ENCODE measurements at regions not wholly inside any gene's neighbourhood (a gene's known extent, or its start where the extent isn't known, plus 50 kb on each side); places are given as distances from the start of the nearest gene placed in this dataset.

DNA sequence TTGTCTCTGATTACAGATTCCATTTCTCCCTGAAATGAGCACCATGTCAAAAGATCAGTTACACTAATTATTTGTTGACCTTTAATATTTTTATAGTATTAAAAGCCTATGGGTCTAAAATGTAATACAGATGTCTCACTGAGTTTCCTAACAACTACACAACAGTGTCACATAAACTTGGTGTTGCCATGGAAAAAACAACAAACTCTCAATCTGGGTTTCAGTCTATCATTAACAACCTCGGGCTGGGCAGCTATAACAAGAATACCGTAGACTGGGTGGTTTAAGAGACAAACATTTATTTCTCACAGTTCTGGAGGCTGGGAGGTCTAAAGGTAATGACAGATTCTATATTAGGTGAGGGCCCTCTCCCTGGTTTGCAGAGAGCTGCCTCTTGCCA lies 407.1 kb downstream of the HNRNPD start:
- ATAC-seq (no peak), DNase-seq (no peak)
- Mint-ChIP-seq H3K4me3 (no peak overlapping the region), H3K9me3 (no peaks in the 10 kb centered on the region), H3K27me3 (ENCODE audit: low read depth in 2 of 2) (peaks cover 7 to 9% of the 10 kb centered on the region in 2 donors), H3K4me1 (no peaks in the 10 kb centered on the region), H3K36me3 (no peaks in the 10 kb centered on the region), H3K27ac (no peak overlapping the region)
- Histone ChIP-seq H3K36me3 (ENCODE audit: control insufficient read depth, insufficient read depth, low read length) (no peaks in the 10 kb centered on the region), H3K27me3 (ENCODE audit: control insufficient read depth, insufficient read depth, low read length) (no peaks in the 10 kb centered on the region), H3K4me1 (ENCODE audit: control insufficient read depth, insufficient read depth, low read length) (no peaks in the 10 kb centered on the region), H3K27ac (ENCODE audit: low read length) (no peak overlapping the region), H3K9me3 (ENCODE audit: control insufficient read depth, insufficient read depth, low read length) (no peaks in the 10 kb centered on the region), H3K4me3 (ENCODE audit: low read length) (no peak overlapping the region)
- WGBS (ENCODE audit: insufficient coverage), result 96% methylated on average over 2 of the region's 2 CpGs
- TF ChIP-seq CTCF (IDR thresholded peaks at IDR 0.05), result no peak
- intact Hi-C loops (cut with micrococcal nuclease), result no loop called here

- Mint-ChIP-seq H3K36me3 (no peaks in the 10 kb centered on the region), H3K4me1 (no peaks in the 10 kb centered on the region), H3K9me3 (no peaks in the 10 kb centered on the region), H3K27ac (no peak overlapping the region), H3K4me3 (no peak overlapping the region), H3K27me3 (ENCODE audit: low read depth in 2 of 2) (peaks cover 7% of the 10 kb centered on the region in 2 donors)
- TF ChIP-seq CTCF (IDR thresholded peaks at IDR 0.05), result no peak
- Histone ChIP-seq H3K4me1 (ENCODE audit: control insufficient read depth, insufficient read depth, low read length) (no peaks in the 10 kb centered on the region), H3K9me3 (ENCODE audit: control insufficient read depth, insufficient read depth, low read length) (no peaks in the 10 kb centered on the region), H3K36me3 (ENCODE audit: control insufficient read depth, insufficient read depth, low read length) (no peaks in the 10 kb centered on the region), H3K27ac (ENCODE audit: low read length) (no peak overlapping the region), H3K27me3 (ENCODE audit: control insufficient read depth, insufficient read depth, low read length) (no peaks in the 10 kb centered on the region), H3K4me3 (ENCODE audit: low read length) (no peak overlapping the region)
- intact Hi-C loops (cut with micrococcal nuclease), result no loop called here
- ATAC-seq, result no peak
- DNase-seq, result no peak
- WGBS (ENCODE audit: insufficient coverage), result 57% methylated on average over 1 of the region's 5 CpGs
Observed at GRCh38 chr4:81965911-81966310, 407.9 kb downstream of the HNRNPD start.

GRCh38 chr4:81965454-81965853 lies 408.3 kb downstream of the HNRNPD start:
- H3K27ac Mint-ChIP-seq, result no peak overlapping the region
- H3K27me3 Mint-ChIP-seq (ENCODE audit: low read depth in 2 of 2), result peaks cover 7% of the 10 kb centered on the region in 2 donors
- no peaks in the 10 kb centered on the region for H3K36me3 Mint-ChIP-seq

More at GRCh38 chr4:81965454-81965853, 408.3 kb downstream of the HNRNPD start:
- Mint-ChIP-seq H3K4me3 (no peak overlapping the region), H3K9me3 (no peaks in the 10 kb centered on the region), H3K4me1 (no peaks in the 10 kb centered on the region)
- intact Hi-C loops (cut with micrococcal nuclease), result no loop called here
- ATAC-seq (no peak), DNase-seq (no peak)
- no CpG with 5 or more reads among the region's 1 CpG for WGBS (ENCODE audit: insufficient coverage)
- no peaks in the 10 kb centered on the region for H3K9me3 ChIP-seq (ENCODE audit: control insufficient read depth, insufficient read depth, low read length)
- H3K27me3 ChIP-seq (ENCODE audit: control insufficient read depth, insufficient read depth, low read length), result no peaks in the 10 kb centered on the region
- H3K4me1 ChIP-seq (ENCODE audit: control insufficient read depth, insufficient read depth, low read length), result no peaks in the 10 kb centered on the region
- no peak for TF ChIP-seq CTCF (IDR thresholded peaks at IDR 0.05)
- no peaks in the 10 kb centered on the region for H3K36me3 ChIP-seq (ENCODE audit: control insufficient read depth, insufficient read depth, low read length)
- H3K27ac ChIP-seq (ENCODE audit: low read length), result no peak overlapping the region
- H3K4me3 ChIP-seq (ENCODE audit: low read length), result no peak overlapping the region

Measured in natural killer cell (primary cell).